ENCODE measurements at regions not wholly inside any gene's neighbourhood (a gene's known extent, or its start where the extent isn't known, plus 50 kb on each side); places are given as distances from the start of the nearest gene placed in this dataset.

DNA sequence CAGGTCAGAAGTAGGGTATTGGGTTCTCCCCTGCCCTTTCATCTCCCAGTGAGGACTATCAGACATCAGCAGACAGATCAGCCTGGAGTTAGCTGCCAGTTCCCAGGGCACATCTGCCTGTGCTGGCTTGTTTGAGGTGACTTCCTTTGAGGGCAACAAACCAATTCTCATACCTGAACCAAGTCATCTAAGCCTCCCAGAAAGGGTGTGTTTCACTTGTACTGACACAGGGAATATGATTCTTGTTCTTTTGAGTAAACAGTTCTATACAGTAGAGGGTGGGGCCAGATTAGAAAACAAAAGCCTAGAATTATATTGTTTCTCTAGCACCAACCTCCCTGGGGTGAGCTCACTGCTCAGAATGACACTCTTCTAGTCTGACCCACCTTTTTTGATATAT lies 591.9 kb downstream of the SLC4A3 start:
- H3K9me3 ChIP-seq (ENCODE audit: control insufficient read depth, insufficient read depth, low read length): no peaks in the 10 kb centered on the region
- H3K27ac ChIP-seq (ENCODE audit: low read length): no peak overlapping the region
- no peak for DNase-seq (ENCODE audit: low read depth, low spot score)

DNA sequence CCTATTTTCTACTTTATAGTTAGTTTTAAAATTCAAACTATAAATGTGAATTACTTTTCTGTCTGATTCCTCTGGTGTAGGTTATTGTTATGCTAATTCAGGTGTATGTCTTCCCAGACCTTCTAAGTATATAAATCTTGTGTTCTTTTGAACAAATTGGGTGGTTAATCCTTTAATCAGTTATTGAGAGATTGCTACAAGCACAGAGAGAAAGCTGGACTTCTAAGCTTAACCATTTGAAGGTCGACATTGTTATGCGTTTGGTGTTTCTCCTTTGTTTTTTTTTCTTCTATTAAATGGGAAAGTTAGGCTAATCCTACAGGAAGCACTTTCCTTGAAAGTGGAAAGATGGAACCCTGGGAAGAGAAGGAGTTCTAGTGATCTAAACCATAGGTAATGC lies 592.6 kb downstream of the SLC4A3 start:
- Histone ChIP-seq H3K27me3 (ENCODE audit: control insufficient read depth, insufficient read depth, low read length) (no peaks in the 10 kb centered on the region), H3K9me3 (ENCODE audit: control insufficient read depth, insufficient read depth, low read length) (no peaks in the 10 kb centered on the region), H3K36me3 (ENCODE audit: control insufficient read depth, insufficient read depth, low read length) (no peaks in the 10 kb centered on the region), H3K27ac (ENCODE audit: low read length) (no peak overlapping the region), H3K4me1 (ENCODE audit: control insufficient read depth, insufficient read depth, low read length) (peaks cover 1% of the 10 kb centered on the region; the same call in 1 of the 2 replicates), H3K4me3 (ENCODE audit: low read length) (no peak overlapping the region)
- no peak for DNase-seq (ENCODE audit: low read depth, low spot score)
- WGBS (ENCODE audit: insufficient coverage, insufficient read length): no CpG with 5 or more reads among the region's 2 CpGs

More for the DNA sequence above, 591.9 kb downstream of the SLC4A3 start:
- Histone ChIP-seq H3K36me3 (ENCODE audit: control insufficient read depth, insufficient read depth, low read length) (no peaks in the 10 kb centered on the region), H3K27me3 (ENCODE audit: control insufficient read depth, insufficient read depth, low read length) (no peaks in the 10 kb centered on the region), H3K4me3 (ENCODE audit: low read length) (no peak overlapping the region), H3K4me1 (ENCODE audit: control insufficient read depth, insufficient read depth, low read length) (peaks cover 1% of the 10 kb centered on the region; the same call in 1 of the 2 replicates)

DNA sequence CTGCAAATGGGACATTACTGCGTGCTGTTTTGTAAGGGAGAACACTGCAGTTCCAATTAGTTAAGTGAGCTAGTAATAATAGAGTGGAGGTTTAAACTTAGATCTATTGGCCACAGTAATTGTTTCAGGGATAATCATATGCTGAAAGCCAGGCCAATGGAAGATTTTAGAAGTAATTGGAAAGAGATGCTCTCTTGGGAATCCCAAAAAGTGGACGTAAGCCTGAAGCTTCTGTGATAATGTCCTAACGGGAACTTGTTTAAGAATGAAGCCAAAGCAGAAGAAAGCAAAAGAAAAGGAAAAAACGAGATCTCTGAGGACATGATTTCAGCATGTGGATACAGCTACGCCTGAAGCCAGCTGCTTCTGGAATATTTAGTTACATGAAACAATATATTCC lies 594.6 kb downstream of the SLC4A3 start:
- Histone ChIP-seq H3K27ac (ENCODE audit: low read length) (no peak overlapping the region), H3K9me3 (ENCODE audit: control insufficient read depth, insufficient read depth, low read length) (no peaks in the 10 kb centered on the region), H3K27me3 (ENCODE audit: control insufficient read depth, insufficient read depth, low read length) (no peaks in the 10 kb centered on the region), H3K4me1 (ENCODE audit: control insufficient read depth, insufficient read depth, low read length) (peaks cover 1% of the 10 kb centered on the region; the same call in 1 of the 2 replicates), H3K4me3 (ENCODE audit: low read length) (no peak overlapping the region), H3K36me3 (ENCODE audit: control insufficient read depth, insufficient read depth, low read length) (no peaks in the 10 kb centered on the region)
- no peak for DNase-seq (ENCODE audit: low read depth, low spot score)
- WGBS (ENCODE audit: insufficient coverage, insufficient read length): no CpG with 5 or more reads among the region's 5 CpGs

DNA sequence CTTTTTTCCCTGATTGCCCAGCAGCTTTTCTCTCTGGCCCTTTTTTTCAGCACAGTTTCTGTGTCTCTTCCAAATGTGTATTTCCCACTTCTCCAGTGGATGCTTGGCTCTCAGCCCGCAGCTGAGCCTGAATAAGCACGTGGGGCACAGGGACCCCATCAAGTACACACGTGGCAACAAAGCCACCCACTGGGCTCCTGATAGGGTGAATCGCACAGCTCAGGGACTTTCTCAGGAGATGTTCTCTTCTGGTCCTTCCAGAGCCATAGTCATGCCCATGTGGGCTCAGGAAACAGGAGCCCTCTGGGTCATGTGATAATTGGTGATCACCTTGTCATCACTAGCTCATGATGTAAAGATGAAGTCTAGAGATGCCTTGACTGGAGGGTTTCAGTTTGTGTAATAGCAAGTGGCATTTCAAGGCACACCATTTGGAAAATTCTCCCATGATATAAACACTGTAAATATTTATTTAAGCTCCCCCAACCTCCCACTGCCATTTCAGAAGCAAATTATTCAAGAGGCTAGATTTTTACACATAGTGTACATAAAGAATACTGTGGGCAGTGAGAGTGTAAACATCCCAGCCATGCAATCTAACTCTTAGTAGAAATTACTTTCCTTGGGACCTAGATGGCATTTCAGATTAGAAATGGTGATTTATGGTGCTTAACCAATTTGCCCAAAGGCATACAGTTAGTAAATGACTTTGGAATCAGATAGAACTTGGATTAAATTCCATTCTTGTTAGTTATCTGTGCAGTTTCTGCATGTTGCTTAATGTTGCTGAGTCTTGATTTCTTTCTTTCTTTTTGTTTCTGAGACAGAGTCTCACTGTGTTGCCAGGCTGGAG lies 597.5 kb downstream of the SLC4A3 start:
- peaks cover 1% of the 10 kb centered on the region; the same call in 1 of the 2 replicates for H3K4me1 ChIP-seq (ENCODE audit: control insufficient read depth, insufficient read depth, low read length)
- no CpG with 5 or more reads among the region's 4 CpGs for WGBS (ENCODE audit: insufficient coverage, insufficient read length)
- no peak overlapping the region for H3K4me3 ChIP-seq (ENCODE audit: low read length)
- no peak overlapping the region for H3K27ac ChIP-seq (ENCODE audit: low read length)
- H3K9me3 ChIP-seq (ENCODE audit: control insufficient read depth, insufficient read depth, low read length): no peaks in the 10 kb centered on the region
- no peaks in the 10 kb centered on the region for H3K27me3 ChIP-seq (ENCODE audit: control insufficient read depth, insufficient read depth, low read length)
- H3K36me3 ChIP-seq (ENCODE audit: control insufficient read depth, insufficient read depth, low read length): no peaks in the 10 kb centered on the region
- no peak for DNase-seq (ENCODE audit: low read depth, low spot score)

DNA sequence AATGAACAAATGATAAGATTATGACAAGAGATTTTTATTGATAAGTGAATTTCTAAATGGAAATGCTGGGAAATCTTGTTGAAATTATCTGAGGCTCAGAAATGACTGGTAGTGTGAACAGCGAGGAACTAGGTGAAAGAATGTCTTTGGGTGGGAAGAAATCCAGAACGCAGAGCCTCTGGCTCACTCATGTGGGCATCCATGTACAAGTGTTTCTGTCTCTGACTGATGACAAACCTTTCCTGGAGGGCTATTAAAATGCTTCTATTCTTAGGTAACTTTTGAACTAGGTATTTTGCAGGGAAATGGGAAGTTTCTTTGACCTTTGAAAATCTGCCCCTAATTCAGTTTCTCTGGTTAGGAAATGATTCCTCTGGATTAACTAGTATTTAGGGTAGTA lies 598.6 kb downstream of the SLC4A3 start:
- Histone ChIP-seq H3K4me3 (ENCODE audit: low read length) (no peak overlapping the region), H3K27me3 (ENCODE audit: control insufficient read depth, insufficient read depth, low read length) (no peaks in the 10 kb centered on the region), H3K27ac (ENCODE audit: low read length) (no peak overlapping the region), H3K36me3 (ENCODE audit: control insufficient read depth, insufficient read depth, low read length) (no peaks in the 10 kb centered on the region), H3K9me3 (ENCODE audit: control insufficient read depth, insufficient read depth, low read length) (no peaks in the 10 kb centered on the region), H3K4me1 (ENCODE audit: control insufficient read depth, insufficient read depth, low read length) (no peaks in the 10 kb centered on the region; the same call in 1 of the 2 replicates)
- no CpG with 5 or more reads among the region's 2 CpGs for WGBS (ENCODE audit: insufficient coverage, insufficient read length)
- no peak for DNase-seq (ENCODE audit: low read depth, low spot score)

DNA sequence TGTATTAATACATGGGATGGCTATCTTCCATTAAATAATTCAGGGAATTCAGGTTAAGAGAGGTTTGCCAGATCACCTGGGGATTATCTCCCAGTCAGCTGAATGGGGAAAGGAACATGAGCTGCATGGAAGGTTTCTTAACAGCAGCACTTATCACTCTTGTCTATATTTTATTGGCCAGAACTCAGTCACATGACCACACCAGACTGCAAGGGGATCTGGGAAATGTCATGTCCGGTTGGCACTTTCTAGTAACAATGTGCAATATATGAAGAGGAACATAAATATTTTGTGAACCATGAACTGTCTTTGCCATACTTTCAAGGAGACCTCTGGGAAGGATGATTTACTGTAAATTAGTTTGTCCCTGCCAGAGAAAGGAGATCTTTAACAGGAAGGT lies 599.1 kb downstream of the SLC4A3 start:
- Histone ChIP-seq H3K4me1 (ENCODE audit: control insufficient read depth, insufficient read depth, low read length) (no peaks in the 10 kb centered on the region; the same call in 1 of the 2 replicates), H3K36me3 (ENCODE audit: control insufficient read depth, insufficient read depth, low read length) (no peaks in the 10 kb centered on the region), H3K9me3 (ENCODE audit: control insufficient read depth, insufficient read depth, low read length) (no peaks in the 10 kb centered on the region), H3K4me3 (ENCODE audit: low read length) (no peak overlapping the region), H3K27me3 (ENCODE audit: control insufficient read depth, insufficient read depth, low read length) (no peaks in the 10 kb centered on the region), H3K27ac (ENCODE audit: low read length) (no peak overlapping the region)
- DNase-seq (ENCODE audit: low read depth, low spot score): no peak
- no CpG with 5 or more reads among the region's 1 CpG for whole genome bisulfite sequencing (ENCODE audit: insufficient coverage, insufficient read length)

DNA sequence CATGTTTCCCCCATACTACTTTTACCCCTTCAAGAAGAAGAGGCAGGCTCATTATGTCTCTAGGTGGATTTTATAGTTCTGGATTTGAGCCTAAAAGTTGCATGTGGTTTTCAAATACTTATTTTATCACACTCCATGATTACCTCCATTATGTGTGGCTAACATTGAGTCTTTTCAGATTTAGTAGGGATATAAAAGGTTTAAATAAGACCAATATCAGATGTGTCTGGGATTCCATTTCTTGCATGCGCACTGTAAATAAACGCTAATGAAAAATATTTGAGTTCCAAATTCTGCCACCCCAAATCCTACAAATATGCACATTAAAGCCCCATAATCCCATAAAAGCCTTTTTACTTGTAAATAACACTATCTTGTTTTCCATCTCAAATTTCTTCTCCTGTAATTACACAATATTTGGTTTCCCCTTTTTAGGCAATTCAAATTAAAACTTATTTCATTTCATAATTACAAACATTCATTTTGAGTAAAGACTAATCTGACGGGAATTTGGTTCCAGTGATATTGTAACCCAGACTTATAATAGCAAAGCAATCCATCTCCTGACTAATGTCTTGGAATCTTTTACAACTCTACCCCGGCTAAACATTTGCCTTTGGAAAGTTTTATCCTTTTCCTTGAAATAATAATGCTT lies 600.0 kb downstream of the SLC4A3 start:
- no peak overlapping the region for H3K27ac ChIP-seq (ENCODE audit: low read length)

DNA sequence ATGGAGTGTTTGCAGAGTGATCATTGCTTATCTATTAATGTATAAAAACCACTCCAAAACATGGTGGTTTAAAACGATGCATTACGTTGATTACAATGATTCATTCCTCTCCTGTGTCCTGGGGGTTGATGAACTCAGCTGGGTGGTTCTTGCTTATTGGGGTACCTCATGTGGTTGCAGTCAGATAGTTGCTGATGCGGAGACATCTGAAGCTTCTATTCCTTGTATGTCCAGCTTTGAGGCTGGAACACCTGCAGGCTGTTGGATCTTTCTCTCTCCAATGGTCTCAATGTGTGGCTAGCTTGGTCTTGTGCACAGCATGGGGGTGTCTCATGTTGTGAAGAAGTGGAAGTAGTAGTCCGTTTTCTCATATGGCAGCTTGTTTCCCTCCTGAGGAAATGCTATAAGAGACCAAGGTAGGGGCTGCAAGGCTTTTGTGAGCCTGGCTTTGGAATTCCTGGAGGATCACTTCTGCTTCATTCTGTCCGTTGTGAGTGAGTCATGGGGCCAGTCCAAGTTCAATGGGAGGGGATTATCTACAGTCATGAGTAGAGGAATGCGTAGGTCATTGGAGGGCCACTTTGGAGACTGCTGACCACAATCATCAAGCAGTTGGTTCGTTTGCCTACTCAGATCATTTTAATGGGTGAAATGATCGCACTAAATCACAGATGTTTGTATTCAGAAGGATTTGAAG lies 601.0 kb downstream of the SLC4A3 start:
- no peaks in the 10 kb centered on the region for H3K27me3 ChIP-seq (ENCODE audit: control insufficient read depth, insufficient read depth, low read length)
- DNase-seq (ENCODE audit: low read depth, low spot score): no peak
- no peaks in the 10 kb centered on the region for H3K9me3 ChIP-seq (ENCODE audit: control insufficient read depth, insufficient read depth, low read length)
- H3K4me1 ChIP-seq (ENCODE audit: control insufficient read depth, insufficient read depth, low read length): no peaks in the 10 kb centered on the region; the same call in 1 of the 2 replicates
- no CpG with 5 or more reads among the region's 8 CpGs for WGBS (ENCODE audit: insufficient coverage, insufficient read length)
- H3K36me3 ChIP-seq (ENCODE audit: control insufficient read depth, insufficient read depth, low read length): no peaks in the 10 kb centered on the region
- H3K27ac ChIP-seq (ENCODE audit: low read length): no peak overlapping the region
- H3K4me3 ChIP-seq (ENCODE audit: low read length): no peak overlapping the region

More for the DNA sequence above, 600.0 kb downstream of the SLC4A3 start:
- no CpG with 5 or more reads among the region's 4 CpGs for WGBS (ENCODE audit: insufficient coverage, insufficient read length)
- no peak for DNase-seq (ENCODE audit: low read depth, low spot score)
- Histone ChIP-seq H3K9me3 (ENCODE audit: control insufficient read depth, insufficient read depth, low read length) (no peaks in the 10 kb centered on the region), H3K4me3 (ENCODE audit: low read length) (no peak overlapping the region), H3K36me3 (ENCODE audit: control insufficient read depth, insufficient read depth, low read length) (no peaks in the 10 kb centered on the region), H3K4me1 (ENCODE audit: control insufficient read depth, insufficient read depth, low read length) (no peaks in the 10 kb centered on the region; the same call in 1 of the 2 replicates), H3K27me3 (ENCODE audit: control insufficient read depth, insufficient read depth, low read length) (no peaks in the 10 kb centered on the region)

DNA sequence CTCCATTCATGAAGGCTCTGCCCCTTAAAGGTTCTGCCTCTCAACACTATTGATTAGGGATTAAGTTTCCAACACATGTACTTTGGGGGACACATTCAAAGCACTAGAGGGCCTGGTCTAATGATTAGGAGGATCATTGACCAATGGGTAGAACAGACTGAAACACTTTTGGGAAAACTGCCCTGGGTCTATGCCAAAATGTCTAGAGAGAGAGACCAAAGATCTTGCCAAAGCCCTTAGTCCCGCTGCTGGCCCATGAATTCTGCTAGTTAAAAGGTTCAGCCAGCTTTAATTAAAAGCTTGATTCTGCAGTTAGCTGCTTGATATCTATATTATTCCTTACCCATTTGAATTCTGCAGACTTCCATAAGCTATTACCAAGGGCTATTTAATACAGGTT lies 613.2 kb downstream of the SLC4A3 start:
- Histone ChIP-seq H3K9me3 (ENCODE audit: control insufficient read depth, insufficient read depth, low read length) (no peaks in the 10 kb centered on the region), H3K4me1 (ENCODE audit: control insufficient read depth, insufficient read depth, low read length) (no peaks in the 10 kb centered on the region), H3K4me3 (ENCODE audit: low read length) (no peak overlapping the region), H3K36me3 (ENCODE audit: control insufficient read depth, insufficient read depth, low read length) (no peaks in the 10 kb centered on the region), H3K27me3 (ENCODE audit: control insufficient read depth, insufficient read depth, low read length) (no peaks in the 10 kb centered on the region), H3K27ac (ENCODE audit: low read length) (no peak overlapping the region)
- no peak for DNase-seq (ENCODE audit: low read depth, low spot score)
- no CpG with 5 or more reads among the region's 1 CpG for WGBS (ENCODE audit: insufficient coverage, insufficient read length)

DNA sequence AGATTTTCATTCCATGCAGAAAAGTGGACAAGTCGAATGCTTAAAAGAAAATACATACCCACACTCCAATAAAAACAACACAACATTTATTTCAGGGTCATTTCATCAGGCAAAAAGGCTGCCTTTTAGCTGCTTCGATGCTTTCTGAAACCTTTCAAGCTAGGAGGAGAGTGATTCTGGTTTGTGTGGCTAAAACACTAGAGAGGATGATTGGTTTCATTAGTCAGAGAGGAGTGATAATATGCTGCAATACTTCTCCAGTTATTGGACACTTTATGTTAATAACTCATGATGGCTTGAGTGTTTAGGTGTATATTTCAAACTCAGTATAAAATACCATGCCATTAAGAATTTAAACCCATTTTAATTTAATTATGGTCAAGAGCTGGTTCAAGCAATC lies 614.0 kb downstream of the SLC4A3 start:
- no peak overlapping the region for H3K27ac ChIP-seq (ENCODE audit: low read length)
- no peaks in the 10 kb centered on the region for H3K4me1 ChIP-seq (ENCODE audit: control insufficient read depth, insufficient read depth, low read length)
- no CpG with 5 or more reads among the region's 2 CpGs for WGBS (ENCODE audit: insufficient coverage, insufficient read length)
- no peak overlapping the region for H3K4me3 ChIP-seq (ENCODE audit: low read length)
- H3K9me3 ChIP-seq (ENCODE audit: control insufficient read depth, insufficient read depth, low read length): no peaks in the 10 kb centered on the region
- no peaks in the 10 kb centered on the region for H3K27me3 ChIP-seq (ENCODE audit: control insufficient read depth, insufficient read depth, low read length)
- DNase-seq (ENCODE audit: low read depth, low spot score): no peak
- H3K36me3 ChIP-seq (ENCODE audit: control insufficient read depth, insufficient read depth, low read length): no peaks in the 10 kb centered on the region
